ENCODE measurements at regions not wholly inside any gene's neighbourhood (a gene's known extent, or its start where the extent isn't known, plus 50 kb on each side); places are given as distances from the start of the nearest gene placed in this dataset.

- ATAC-seq: no peak
- peaks cover 11 to 13% of the 10 kb centered on the region in 2 donors for H3K27me3 Mint-ChIP-seq
- H3K9me3 Mint-ChIP-seq: no peaks in the 10 kb centered on the region
- no peaks in the 10 kb centered on the region for H3K36me3 Mint-ChIP-seq
- H3K27ac Mint-ChIP-seq: no peak overlapping the region
- no peaks in the 10 kb centered on the region for H3K4me1 Mint-ChIP-seq (ENCODE audit: low read depth in 2 of 2)
- H3K4me3 Mint-ChIP-seq: no peak overlapping the region
- no peak for DNase-seq (ENCODE audit: low spot score)
These were observed 79.7 kb upstream of the KCNMA1 start for GRCh38 chr10:77717336-77717735.

- ATAC-seq (no peak), DNase-seq (ENCODE audit: low spot score) (no peak)
- H3K27me3 Mint-ChIP-seq: peaks cover 11 to 15% of the 10 kb centered on the region in 2 donors
- no peaks in the 10 kb centered on the region for H3K9me3 Mint-ChIP-seq
- no peak overlapping the region for H3K27ac Mint-ChIP-seq
- H3K4me1 Mint-ChIP-seq (ENCODE audit: low read depth in 2 of 2): no peaks in the 10 kb centered on the region
- H3K36me3 Mint-ChIP-seq: no peaks in the 10 kb centered on the region
- no peak overlapping the region for H3K4me3 Mint-ChIP-seq
These were observed 79.1 kb upstream of the KCNMA1 start for GRCh38 chr10:77716458-77717317.

- Mint-ChIP-seq H3K27me3 (peaks cover 18 to 23% of the 10 kb centered on the region in 2 donors), H3K4me3 (no peak overlapping the region), H3K36me3 (no peaks in the 10 kb centered on the region), H3K9me3 (no peaks in the 10 kb centered on the region), H3K27ac (no peak overlapping the region), H3K4me1 (ENCODE audit: low read depth in 2 of 2) (peaks cover 6 to 8% of the 10 kb centered on the region in 2 donors)
- no peak for DNase-seq (ENCODE audit: low spot score)
- no peak for ATAC-seq
These were observed 77.9 kb upstream of the KCNMA1 start for GRCh38 chr10:77715536-77715935.

- Mint-ChIP-seq H3K27me3 (peaks cover 18 to 24% of the 10 kb centered on the region in 2 donors), H3K9me3 (no peaks in the 10 kb centered on the region), H3K27ac (no peak overlapping the region), H3K36me3 (no peaks in the 10 kb centered on the region), H3K4me3 (no peak overlapping the region), H3K4me1 (ENCODE audit: low read depth in 2 of 2) (peaks cover 6 to 8% of the 10 kb centered on the region in 2 donors)
- DNase-seq (ENCODE audit: low spot score): no peak
- ATAC-seq: no peak
These were observed 77.5 kb upstream of the KCNMA1 start for GRCh38 chr10:77715088-77715487.

- peaks cover 18 to 21% of the 10 kb centered on the region in 2 donors for H3K27me3 Mint-ChIP-seq
- DNase-seq (ENCODE audit: low spot score) (no peak), ATAC-seq (no peak)
- H3K36me3 Mint-ChIP-seq: no peaks in the 10 kb centered on the region
- peaks cover 6 to 8% of the 10 kb centered on the region in 2 donors for H3K4me1 Mint-ChIP-seq (ENCODE audit: low read depth in 2 of 2)
- no peak overlapping the region for H3K4me3 Mint-ChIP-seq
- no peaks in the 10 kb centered on the region for H3K9me3 Mint-ChIP-seq
- H3K27ac Mint-ChIP-seq: no peak overlapping the region
These were observed 76.1 kb upstream of the KCNMA1 start for GRCh38 chr10:77713521-77714280.

- no peak for ATAC-seq
- Mint-ChIP-seq H3K9me3 (no peaks in the 10 kb centered on the region), H3K27me3 (peaks cover 12 to 20% of the 10 kb centered on the region in 2 donors), H3K4me3 (no peak overlapping the region), H3K36me3 (no peaks in the 10 kb centered on the region), H3K27ac (no peak overlapping the region), H3K4me1 (ENCODE audit: low read depth in 2 of 2) (peaks cover 6 to 8% of the 10 kb centered on the region in 2 donors)
- no peak for DNase-seq (ENCODE audit: low spot score)
These were observed 74.6 kb upstream of the KCNMA1 start for GRCh38 chr10:77712207-77712606.

GRCh38 chr10:77711683-77712049 is 74.1 kb upstream of the KCNMA1 start:
- H3K27ac Mint-ChIP-seq: no peak overlapping the region
- H3K9me3 Mint-ChIP-seq: no peaks in the 10 kb centered on the region
- peak overlapping the region; percentile 73 for H3K4me3 Mint-ChIP-seq
- ATAC-seq (no peak), DNase-seq (ENCODE audit: low spot score) (no peak)
- peaks cover 6 to 8% of the 10 kb centered on the region in 2 donors for H3K4me1 Mint-ChIP-seq (ENCODE audit: low read depth in 2 of 2)
- peaks cover 13 to 21% of the 10 kb centered on the region in 2 donors for H3K27me3 Mint-ChIP-seq
- no peaks in the 10 kb centered on the region for H3K36me3 Mint-ChIP-seq

- Mint-ChIP-seq H3K27me3 (peaks cover 14 to 28% of the 10 kb centered on the region in 2 donors), H3K4me1 (ENCODE audit: low read depth in 2 of 2) (peaks cover 6 to 8% of the 10 kb centered on the region in 2 donors), H3K9me3 (no peaks in the 10 kb centered on the region), H3K36me3 (no peaks in the 10 kb centered on the region), H3K4me3 (peak overlapping the region; percentile 73), H3K27ac (peak overlapping the region in 1 of 2 donors; percentile 69)
- DNase-seq (ENCODE audit: low spot score) (peak; percentile 76), ATAC-seq (peak; percentile 88 to 94)
These were observed 73.4 kb upstream of the KCNMA1 start for GRCh38 chr10:77710759-77711682.

- Mint-ChIP-seq H3K4me3 (peak overlapping the region; percentile 73), H3K27ac (peak overlapping the region; percentile 28 to 69), H3K36me3 (no peaks in the 10 kb centered on the region), H3K27me3 (peaks cover 20 to 35% of the 10 kb centered on the region in 2 donors), H3K4me1 (ENCODE audit: low read depth in 2 of 2) (peaks cover 6 to 8% of the 10 kb centered on the region in 2 donors), H3K9me3 (no peaks in the 10 kb centered on the region)
- DNase-seq (ENCODE audit: low spot score) (no peak), ATAC-seq (peak; percentile 55 to 70)
These were observed 72.5 kb upstream of the KCNMA1 start for GRCh38 chr10:77710081-77710551.

- no peak overlapping the region for H3K4me3 Mint-ChIP-seq
- H3K27ac Mint-ChIP-seq: no peak overlapping the region
- H3K36me3 Mint-ChIP-seq: no peaks in the 10 kb centered on the region
- DNase-seq (ENCODE audit: low spot score): no peak
- peaks cover 6 to 8% of the 10 kb centered on the region in 2 donors for H3K4me1 Mint-ChIP-seq (ENCODE audit: low read depth in 2 of 2)
- peaks cover 20 to 30% of the 10 kb centered on the region in 2 donors for H3K27me3 Mint-ChIP-seq
- ATAC-seq: no peak
- H3K9me3 Mint-ChIP-seq: no peaks in the 10 kb centered on the region
These were observed 70.0 kb upstream of the KCNMA1 start for GRCh38 chr10:77707570-77707969.

GRCh38 chr10:77702166-77702565 is 64.6 kb upstream of the KCNMA1 start:
- DNase-seq (ENCODE audit: low spot score) (no peak), ATAC-seq (peak in 1 of 2 donors; percentile 62)
- Mint-ChIP-seq H3K9me3 (no peaks in the 10 kb centered on the region), H3K4me3 (no peak overlapping the region), H3K4me1 (ENCODE audit: low read depth in 2 of 2) (no peaks in the 10 kb centered on the region), H3K27me3 (peaks cover 27 to 29% of the 10 kb centered on the region in 2 donors), H3K36me3 (no peaks in the 10 kb centered on the region), H3K27ac (no peak overlapping the region)

GRCh38 chr10:77700086-77700485 is 62.5 kb upstream of the KCNMA1 start:
- no peak for DNase-seq (ENCODE audit: low spot score)
- no peaks in the 10 kb centered on the region for H3K9me3 Mint-ChIP-seq
- H3K27me3 Mint-ChIP-seq: peaks cover 14 to 26% of the 10 kb centered on the region in 2 donors
- H3K4me1 Mint-ChIP-seq (ENCODE audit: low read depth in 2 of 2): no peaks in the 10 kb centered on the region
- H3K27ac Mint-ChIP-seq: no peak overlapping the region
- H3K36me3 Mint-ChIP-seq: no peaks in the 10 kb centered on the region
- no peak for ATAC-seq
- H3K4me3 Mint-ChIP-seq: no peak overlapping the region

- ATAC-seq: no peak
- no peak overlapping the region for H3K27ac Mint-ChIP-seq
- H3K4me3 Mint-ChIP-seq: no peak overlapping the region
- H3K4me1 Mint-ChIP-seq (ENCODE audit: low read depth in 2 of 2): no peaks in the 10 kb centered on the region
- DNase-seq (ENCODE audit: low spot score): no peak
- H3K27me3 Mint-ChIP-seq: peaks cover 16 to 29% of the 10 kb centered on the region in 2 donors
- no peaks in the 10 kb centered on the region for H3K9me3 Mint-ChIP-seq
- no peaks in the 10 kb centered on the region for H3K36me3 Mint-ChIP-seq
These were observed 61.6 kb upstream of the KCNMA1 start for GRCh38 chr10:77699080-77699645.

Measured in natural killer cell treated with Interleukin-12 subunit alpha and Interleukin-12 subunit beta and Interleukin-15 and Interleukin-18, amount 100 ng/mL, for 72 hours (primary cell).